DND-41 (cell line): ENCODE measurements at regions not wholly inside any gene's neighbourhood (a gene's known extent, or its start where the extent isn't known, plus 50 kb on each side); places are given as distances from the start of the nearest gene placed in this dataset.

Source experiments
- ATAC-seq: fragments of 200-7000 bp; cut with Tn5 transposase; 3 replicates; pipeline ENCODE4 v1.9.1; 2021; ENCODE audit warnings: low read depth; ENCODE audit not compliant: insufficient read depth
- DNase-seq: peaks from one replicate; pipeline ENCODE4 v3.0.0-alpha.2; 2020
- H2AFZ ChIP-seq: 2 replicates; pipeline ENCODE4 v1.6.0; 2012; ENCODE audit warnings: low read depth, low read length
- H3K27ac ChIP-seq: 2 replicates; pipeline ENCODE4 v1.5.1; 2012; ENCODE audit warnings: low read length, inconsistent platforms
- H3K27me3 ChIP-seq: fragments of 200-600 bp; sonication (generic); 2 replicates; pipeline ENCODE4 v1.6.0; 2012; ENCODE audit warnings: low read length, mild to moderate bottlenecking, inconsistent platforms; ENCODE audit not compliant: insufficient read depth, poor library complexity
- H3K36me3 ChIP-seq: 2 replicates; pipeline ENCODE4 v1.5.1; 2012; ENCODE audit warnings: low read length, inconsistent platforms; ENCODE audit not compliant: insufficient read depth
- H3K4me1 ChIP-seq: 2 replicates; pipeline ENCODE4 v1.5.1; 2012; ENCODE audit warnings: mild to moderate bottlenecking, low read length; ENCODE audit not compliant: insufficient read depth
- H3K4me2 ChIP-seq: 2 replicates; pipeline ENCODE4 v1.6.0; 2012; ENCODE audit warnings: mild to moderate bottlenecking, moderate library complexity, low read length, inconsistent platforms; ENCODE audit not compliant: insufficient read depth
- H3K4me3 ChIP-seq, 2 experiments: fragments of 200-600 bp in 1 of 2; shearing (Covaris generic) in 1 of 2; 2 replicates each; pipeline ENCODE4 v1.5.1; 2012 to 2016; ENCODE audit warnings: inconsistent platforms in 2 of 2, low read length in 2 of 2, mild to moderate bottlenecking in 2 of 2, low read depth in 1 of 2, moderate library complexity in 1 of 2
- H3K79me2 ChIP-seq: 2 replicates; pipeline ENCODE4 v1.6.0; 2012; ENCODE audit warnings: low read length, inconsistent platforms; ENCODE audit not compliant: insufficient read depth
- H3K9ac ChIP-seq: 2 replicates; pipeline ENCODE4 v1.6.0; 2012; ENCODE audit warnings: low read depth, mild to moderate bottlenecking, inconsistent platforms, low read length, moderate library complexity
- H3K9me3 ChIP-seq: 2 replicates; pipeline ENCODE4 v1.5.1; 2012; ENCODE audit warnings: low read length, moderate library complexity, mild to moderate bottlenecking, inconsistent platforms; ENCODE audit not compliant: insufficient read depth, severe bottlenecking
- H4K20me1 ChIP-seq: 2 replicates; pipeline ENCODE4 v1.6.0; 2012; ENCODE audit warnings: low read length; ENCODE audit not compliant: insufficient read depth
- EZH2 ChIP-seq: IDR thresholded peaks from 3 replicates; pipeline ENCODE4 v1.6.1; 2012; ENCODE audit warnings: borderline replicate concordance, low read depth, mild to moderate bottlenecking, moderate library complexity, low read length, inconsistent platforms; ENCODE audit not compliant: severe bottlenecking
- TF ChIP-seq, protein P1 (sequence below): IDR thresholded peaks from 2 replicates; pipeline ENCODE4 v1.5.1; 2012; ENCODE audit warnings: borderline replicate concordance, low read length, moderate library complexity, mild to moderate bottlenecking; ENCODE audit not compliant: poor library complexity, severe bottlenecking; ENCODE audit errors: extremely low read depth

DNA sequence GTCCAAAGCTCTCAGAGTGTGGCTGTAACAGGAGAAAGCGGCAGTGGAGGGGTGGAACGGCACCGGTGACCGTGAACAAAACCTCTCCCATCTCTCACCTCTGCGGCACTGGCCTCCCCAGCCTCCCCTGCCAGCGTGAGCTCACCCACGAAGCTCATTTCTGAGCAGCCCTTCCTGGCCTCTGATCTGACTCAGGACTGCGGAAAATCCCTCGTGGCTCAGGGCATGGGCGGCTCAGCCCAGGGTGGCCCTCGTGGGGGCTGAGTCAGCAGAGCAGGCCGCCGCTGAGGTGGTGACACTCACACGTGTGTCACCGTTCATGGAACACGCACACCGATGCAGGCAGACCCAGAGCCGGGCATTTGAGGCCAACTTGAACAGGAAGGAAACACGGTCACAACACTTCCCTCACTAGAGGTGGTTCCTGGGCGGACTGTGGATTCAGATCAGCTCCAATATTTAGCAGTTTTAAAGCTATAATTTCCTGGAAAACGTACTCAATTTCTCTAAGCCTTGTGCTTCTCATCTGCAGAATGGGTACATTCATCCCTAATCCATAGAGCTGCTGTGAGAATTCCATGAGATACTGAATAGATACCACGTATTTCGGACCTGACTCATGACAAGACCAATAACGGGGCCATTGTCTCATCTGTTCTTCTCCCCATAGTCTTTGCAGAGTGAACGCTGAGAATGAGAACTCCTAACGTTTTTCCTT is 115.0 kb upstream of the TMPRSS2 start:
- H3K27me3 ChIP-seq = no peaks in the 10 kb centered on the region
- H3K4me1 ChIP-seq = no peaks in the 10 kb centered on the region
- no peak overlapping the region for H3K4me2 ChIP-seq
- peaks cover 5% of the 10 kb centered on the region for H3K9me3 ChIP-seq
- H3K27ac ChIP-seq = no peak overlapping the region
- H2AFZ ChIP-seq = no peak overlapping the region
- no peak for ATAC-seq
- H3K9ac ChIP-seq = no peak overlapping the region
- H4K20me1 ChIP-seq = no peaks in the 10 kb centered on the region
- no peak overlapping the region for H3K4me3 ChIP-seq
- DNase-seq = no peak
- no peaks in the 10 kb centered on the region for H3K36me3 ChIP-seq
- H3K79me2 ChIP-seq = no peaks in the 10 kb centered on the region
- TF ChIP-seq EZH2 = no peak
- TF ChIP-seq, protein P1, sequence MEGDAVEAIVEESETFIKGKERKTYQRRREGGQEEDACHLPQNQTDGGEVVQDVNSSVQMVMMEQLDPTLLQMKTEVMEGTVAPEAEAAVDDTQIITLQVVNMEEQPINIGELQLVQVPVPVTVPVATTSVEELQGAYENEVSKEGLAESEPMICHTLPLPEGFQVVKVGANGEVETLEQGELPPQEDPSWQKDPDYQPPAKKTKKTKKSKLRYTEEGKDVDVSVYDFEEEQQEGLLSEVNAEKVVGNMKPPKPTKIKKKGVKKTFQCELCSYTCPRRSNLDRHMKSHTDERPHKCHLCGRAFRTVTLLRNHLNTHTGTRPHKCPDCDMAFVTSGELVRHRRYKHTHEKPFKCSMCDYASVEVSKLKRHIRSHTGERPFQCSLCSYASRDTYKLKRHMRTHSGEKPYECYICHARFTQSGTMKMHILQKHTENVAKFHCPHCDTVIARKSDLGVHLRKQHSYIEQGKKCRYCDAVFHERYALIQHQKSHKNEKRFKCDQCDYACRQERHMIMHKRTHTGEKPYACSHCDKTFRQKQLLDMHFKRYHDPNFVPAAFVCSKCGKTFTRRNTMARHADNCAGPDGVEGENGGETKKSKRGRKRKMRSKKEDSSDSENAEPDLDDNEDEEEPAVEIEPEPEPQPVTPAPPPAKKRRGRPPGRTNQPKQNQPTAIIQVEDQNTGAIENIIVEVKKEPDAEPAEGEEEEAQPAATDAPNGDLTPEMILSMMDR = no peak

- no peak overlapping the region for H3K4me2 ChIP-seq
- no peak overlapping the region for H3K27ac ChIP-seq
Observed at GRCh38 chr21:41622201-41622600, 114.2 kb upstream of the TMPRSS2 start.

GRCh38 chr21:41621513-41621912 is 113.6 kb upstream of the TMPRSS2 start:
- Histone ChIP-seq H4K20me1 (no peaks in the 10 kb centered on the region), H3K9ac (no peak overlapping the region), H3K4me3 (no peak overlapping the region), H3K4me2 (no peak overlapping the region), H3K27me3 (no peaks in the 10 kb centered on the region), H3K4me1 (peaks cover 3% of the 10 kb centered on the region; the same call in 1 of the 2 replicates), H3K9me3 (peaks cover 5% of the 10 kb centered on the region), H2AFZ (no peak overlapping the region), H3K36me3 (no peaks in the 10 kb centered on the region), H3K79me2 (no peaks in the 10 kb centered on the region), H3K27ac (no peak overlapping the region)
- ATAC-seq = no peak
- TF ChIP-seq, protein P1 = no peak
- no peak for TF ChIP-seq EZH2
- DNase-seq = no peak

More at GRCh38 chr21:41622201-41622600, 114.2 kb upstream of the TMPRSS2 start:
- TF ChIP-seq, protein P1 = no peak
- no peak for TF ChIP-seq EZH2
- H3K27me3 ChIP-seq = no peaks in the 10 kb centered on the region
- H2AFZ ChIP-seq = no peak overlapping the region
- no peaks in the 10 kb centered on the region; the same call in 1 of the 2 replicates for H3K4me1 ChIP-seq
- DNase-seq (no peak), ATAC-seq (no peak)
- H3K9me3 ChIP-seq = peaks cover 5% of the 10 kb centered on the region
- H4K20me1 ChIP-seq = no peaks in the 10 kb centered on the region
- H3K36me3 ChIP-seq = no peaks in the 10 kb centered on the region
- no peak overlapping the region for H3K9ac ChIP-seq
- no peaks in the 10 kb centered on the region for H3K79me2 ChIP-seq
- H3K4me3 ChIP-seq = no peak overlapping the region
